B cell (primary cell): ENCODE measurements at regions not wholly inside any gene's neighbourhood (a gene's known extent, or its start where the extent isn't known, plus 50 kb on each side); places are given as distances from the start of the nearest gene placed in this dataset.

Experiments used
- ATAC-seq: fragments of 200-7000 bp; cut with Tn5 transposase; one replicate; pipeline ENCODE4 v1.10.0; 2021; ENCODE audit warnings: low read depth, mild to moderate bottlenecking, moderate number of reproducible peaks, moderate library complexity
- CTCF ChIA-PET: fragments of 350-600 bp; sonication (Branson Sonifier 250); formaldehyde crosslinking; loops from one replicate; lab custom pipeline; 2021; ENCODE audit warnings: antibody characterized with exemption, inconsistent platforms; lab: Charles Lee
- POLR2A ChIA-PET: fragments of 350-600 bp; sonication (Branson Sonifier 250); formaldehyde crosslinking; loops from one replicate; lab custom pipeline; 2021; ENCODE audit warnings: antibody characterized with exemption; lab: Charles Lee
- DNase-seq: peaks from one replicate; pipeline ENCODE4 v3.0.0; 2013
- H2AFZ ChIP-seq: 2 replicates; pipeline ENCODE4 v1.6.1; 2012; ENCODE audit warnings: mild to moderate bottlenecking, low read depth, low read length; ENCODE audit not compliant: insufficient read depth, poor library complexity, severe bottlenecking
- H3K27ac ChIP-seq, 2 donors: 1 replicate in 1 of 2; 2 replicates in 1 of 2; pipeline ENCODE4 v1.5.1; 2012 to 2013; ENCODE audit warnings: low read length in 2 of 2, mild to moderate bottlenecking in 2 of 2, moderate library complexity in 1 of 2
- H3K27me3 ChIP-seq, 4 experiments: fragments of 200-600 bp in 1 of 4; sonication (generic) in 1 of 4; replicated peaks in 1 of 4; 1 replicate in 2 of 4; 2 replicates in 2 of 4; pipeline versions ENCODE4 v1.6.1 to v1.7.0; 2013 to 2016; ENCODE audit warnings: low read length in 3 of 4, mild to moderate bottlenecking in 2 of 4, mixed read lengths in 1 of 4, moderate library complexity in 1 of 4; ENCODE audit not compliant: insufficient read depth in 4 of 4, control insufficient read depth in 3 of 4; ENCODE audit errors: control extremely low read depth in 1 of 4
- H3K36me3 ChIP-seq, 2 experiments: replicated peaks in 1 of 2; 1 replicate in 1 of 2; 2 replicates in 1 of 2; pipeline versions ENCODE4 v1.6.1 to v1.7.1; 2013; ENCODE audit warnings: low read length in 1 of 2; ENCODE audit not compliant: insufficient read depth in 2 of 2, control insufficient read depth in 1 of 2; ENCODE audit errors: control extremely low read depth in 1 of 2, extremely low read depth in 1 of 2
- H3K4me1 ChIP-seq, 2 donors: fragments of 200-600 bp in 1 of 2; sonication (generic) in 1 of 2; 1 replicate in 1 of 2; 2 replicates in 1 of 2; pipeline versions ENCODE4 v1.5.1 to v1.6.1; 2013 to 2017; ENCODE audit warnings: low read length in 2 of 2; ENCODE audit not compliant: control insufficient read depth in 2 of 2, insufficient read depth in 2 of 2
- H3K4me2 ChIP-seq: replicated peaks from 2 replicates; pipeline ENCODE3; 2012; ENCODE audit warnings: mild to moderate bottlenecking, low read depth, low read length; ENCODE audit not compliant: poor library complexity, severe bottlenecking
- H3K4me3 ChIP-seq, 5 experiments: fragments of 200-600 bp in 1 of 5; sonication (generic) in 1 of 5; 1 replicate in 3 of 5; 2 replicates in 2 of 5; pipeline versions ENCODE4 v1.5.1 to v1.7.0; 2011 to 2016; ENCODE audit warnings: low read length in 4 of 5, mild to moderate bottlenecking in 4 of 5, low read depth in 2 of 5, control low read depth in 1 of 5, moderate library complexity in 1 of 5; ENCODE audit not compliant: insufficient read depth in 1 of 5; ENCODE audit errors: control extremely low read depth in 1 of 5, extremely low read depth in 1 of 5
- H3K79me2 ChIP-seq: fragments of 200-600 bp; sonication (generic); one replicate; pipeline ENCODE4 v1.6.0; 2016; ENCODE audit warnings: low read length; ENCODE audit not compliant: control insufficient read depth, insufficient read depth
- H3K9ac ChIP-seq: fragments of 200-600 bp; sonication (generic); 2 replicates; pipeline ENCODE4 v1.6.1; 2017; ENCODE audit warnings: mild to moderate bottlenecking, low read length, moderate library complexity
- H3K9me3 ChIP-seq, 3 donors: one replicate each; pipeline versions ENCODE4 v1.6.1 to v1.7.1; 2013; ENCODE audit warnings: low read length in 2 of 3; ENCODE audit not compliant: control insufficient read depth in 2 of 3, insufficient read depth in 1 of 3; ENCODE audit errors: control extremely low read depth in 1 of 3
- H4K20me1 ChIP-seq: 2 replicates; pipeline ENCODE4 v1.6.0; 2012; ENCODE audit warnings: mild to moderate bottlenecking, low read length; ENCODE audit not compliant: insufficient read depth, control insufficient read depth, poor library complexity, severe bottlenecking
- H3K27ac Mint-ChIP-seq: one replicate; pipeline ENCODE4 v1.8.0; 2021; ENCODE audit warnings: mixed read lengths
- H3K27me3 Mint-ChIP-seq: one replicate; pipeline ENCODE4 v1.8.0; 2021; ENCODE audit warnings: mixed read lengths
- H3K4me1 Mint-ChIP-seq: one replicate; pipeline ENCODE4 v1.8.0; 2021; ENCODE audit warnings: mixed read lengths
- H3K4me3 Mint-ChIP-seq: one replicate; pipeline ENCODE4 v1.8.0; 2021; ENCODE audit warnings: mixed read lengths
- H3K9me3 Mint-ChIP-seq: one replicate; pipeline ENCODE4 v1.8.0; 2022; ENCODE audit warnings: mixed read lengths; ENCODE audit not compliant: insufficient read depth
- CTCF ChIP-seq: fragments of 200-600 bp; IDR thresholded peaks from one replicate; pipeline ENCODE4 v1.8.0; 2022; ENCODE audit warnings: antibody characterized with exemption, mild to moderate bottlenecking
- EZH2 ChIP-seq: IDR thresholded peaks from 2 replicates; pipeline ENCODE4 v1.6.1; 2012; ENCODE audit warnings: borderline replicate concordance, low read depth, mild to moderate bottlenecking, moderate library complexity, low read length; ENCODE audit not compliant: insufficient read depth, poor library complexity, severe bottlenecking
- WGBS: methylation state at CpG from one replicate; pipeline ENCODE4 v1.1.5; 2013; ENCODE audit warnings: missing lambda C conversion rate; ENCODE audit not compliant: insufficient coverage; 5-methylcytosine and 5-hydroxymethylcytosine counted together
- intact Hi-C: fragments of 100-400 bp; cut with micrococcal nuclease; formaldehyde crosslinking; loops from one replicate; pipeline ENCODE4 v1.10.0; 2022

- H3K4me1 Mint-ChIP-seq = peaks cover 9% of the 10 kb centered on the region
- CTCF ChIA-PET = no interaction called here
- intact Hi-C loops = no loop called here
- Histone ChIP-seq H4K20me1 (no peaks in the 10 kb centered on the region), H3K79me2 (no peaks in the 10 kb centered on the region), H3K9me3 (peaks cover 0 to 4% (median 0%) of the 10 kb centered on the region in 3 donors), H3K4me2 (no peak overlapping the region), H3K9ac (no peak overlapping the region), H3K4me1 (no peaks in the 10 kb centered on the region), H3K27ac (no peak overlapping the region), H3K4me3 (no peak overlapping the region), H3K36me3 (no peaks in the 10 kb centered on the region), H2AFZ (no peak overlapping the region), H3K27me3 (no peaks in the 10 kb centered on the region)
- no peaks in the 10 kb centered on the region for H3K9me3 Mint-ChIP-seq
- no peak for ATAC-seq
- H3K4me3 Mint-ChIP-seq = no peak overlapping the region
- POLR2A ChIA-PET = no interaction called here
- H3K27me3 Mint-ChIP-seq = no peaks in the 10 kb centered on the region
- no CpG with 5 or more reads among the region's 2 CpGs for WGBS
- no peak for DNase-seq
- TF ChIP-seq CTCF = no peak
- no peak for TF ChIP-seq EZH2
- H3K27ac Mint-ChIP-seq = no peak overlapping the region
Measured at GRCh38 chr21:14895792-14896191, 169.0 kb downstream of the NRIP1 start.

- no peaks in the 10 kb centered on the region for H3K79me2 ChIP-seq
- peaks cover 0 to 8% of the 10 kb centered on the region in 2 donors for H3K4me1 ChIP-seq
- no peak overlapping the region for H2AFZ ChIP-seq
- H3K4me3 Mint-ChIP-seq = no peak overlapping the region
- no peaks in the 10 kb centered on the region for H3K9me3 Mint-ChIP-seq
- no peak overlapping the region for H3K4me3 ChIP-seq
- DNase-seq (no peak), ATAC-seq (no peak)
- intact Hi-C loops = no loop called here
- H4K20me1 ChIP-seq = no peaks in the 10 kb centered on the region
- no peaks in the 10 kb centered on the region for H3K27me3 ChIP-seq
- no peak overlapping the region for H3K4me2 ChIP-seq
- ChIA-PET POLR2A (no interaction called here), CTCF (interaction anchor here (1.8 kb wide), 1 partner anchor 28 kb away, joined by 4 read pairs; no protein-coding TSS in a partner anchor)
- H3K27me3 Mint-ChIP-seq = no peaks in the 10 kb centered on the region
- no peak overlapping the region for H3K27ac Mint-ChIP-seq
- TF ChIP-seq CTCF (no peak), EZH2 (no peak)
- no peaks in the 10 kb centered on the region for H3K36me3 ChIP-seq
- no peak overlapping the region for H3K27ac ChIP-seq
- 93% methylated on average over 2 of the region's 2 CpGs for WGBS
- no peak overlapping the region for H3K9ac ChIP-seq
- H3K9me3 ChIP-seq = peaks cover 0 to 4% (median 0%) of the 10 kb centered on the region in 3 donors
- peaks cover 8% of the 10 kb centered on the region for H3K4me1 Mint-ChIP-seq
Measured at GRCh38 chr21:14890141-14890540, 174.7 kb downstream of the NRIP1 start.
